Vagina (tissue), 2 donors: ENCODE measurements at regions not wholly inside any gene's neighbourhood (a gene's known extent, or its start where the extent isn't known, plus 50 kb on each side); places are given as distances from the start of the nearest gene placed in this dataset.

Experiments used
- POLR2A ChIP-seq, 2 donors: fragments of 450-650 bp; IDR thresholded peaks; one replicate each; pipeline ENCODE4 v1.6.1; 2017; ENCODE audit warnings: antibody characterized with exemption in 2 of 2, mild to moderate bottlenecking in 2 of 2, moderate library complexity in 2 of 2
- TF ChIP-seq, protein P1 (sequence below), 3 experiments: fragments of 450-650 bp in 2 of 3; fragments of 200-600 bp in 1 of 3; sonication (generic) in 1 of 3; IDR thresholded peaks; one replicate each; pipeline ENCODE4 v1.5.1; 2017 to 2019; ENCODE audit warnings: antibody characterized with exemption in 3 of 3, mild to moderate bottlenecking in 2 of 3, moderate library complexity in 2 of 3

DNA sequence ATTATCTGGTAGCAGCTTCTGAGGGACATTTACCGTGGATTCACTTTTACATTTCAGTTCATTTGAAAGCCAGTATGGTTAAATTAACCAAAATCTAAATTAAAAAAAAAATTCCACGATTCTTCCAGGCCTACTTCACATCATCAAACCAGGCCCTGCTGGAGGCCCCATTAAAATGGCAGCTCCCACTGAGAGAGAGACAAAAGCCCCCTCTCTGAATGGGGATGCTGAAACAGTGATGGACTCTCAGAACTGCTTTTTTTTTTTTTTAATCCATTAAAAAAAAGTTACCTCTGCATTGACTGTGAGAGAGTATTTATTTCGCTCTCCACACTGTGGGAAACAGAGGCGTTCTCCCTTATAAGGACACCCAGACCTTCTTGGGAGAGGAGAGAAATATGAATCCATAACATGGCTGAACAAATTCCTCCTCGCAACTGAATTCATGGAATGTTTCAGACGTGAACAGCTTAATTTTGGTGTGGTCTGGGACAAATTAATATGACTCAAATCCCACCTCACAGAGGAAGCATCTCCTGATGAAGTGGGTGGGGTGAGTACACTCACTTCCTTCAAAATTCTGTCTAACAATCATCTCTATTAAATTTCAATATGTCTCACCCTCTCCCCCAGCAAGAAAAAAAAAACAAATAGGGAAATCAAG, 73.5 kb downstream of the SAMD9 start:
- no peak for TF ChIP-seq POLR2A (IDR thresholded peaks at IDR 0.05)
- TF ChIP-seq, protein P1, sequence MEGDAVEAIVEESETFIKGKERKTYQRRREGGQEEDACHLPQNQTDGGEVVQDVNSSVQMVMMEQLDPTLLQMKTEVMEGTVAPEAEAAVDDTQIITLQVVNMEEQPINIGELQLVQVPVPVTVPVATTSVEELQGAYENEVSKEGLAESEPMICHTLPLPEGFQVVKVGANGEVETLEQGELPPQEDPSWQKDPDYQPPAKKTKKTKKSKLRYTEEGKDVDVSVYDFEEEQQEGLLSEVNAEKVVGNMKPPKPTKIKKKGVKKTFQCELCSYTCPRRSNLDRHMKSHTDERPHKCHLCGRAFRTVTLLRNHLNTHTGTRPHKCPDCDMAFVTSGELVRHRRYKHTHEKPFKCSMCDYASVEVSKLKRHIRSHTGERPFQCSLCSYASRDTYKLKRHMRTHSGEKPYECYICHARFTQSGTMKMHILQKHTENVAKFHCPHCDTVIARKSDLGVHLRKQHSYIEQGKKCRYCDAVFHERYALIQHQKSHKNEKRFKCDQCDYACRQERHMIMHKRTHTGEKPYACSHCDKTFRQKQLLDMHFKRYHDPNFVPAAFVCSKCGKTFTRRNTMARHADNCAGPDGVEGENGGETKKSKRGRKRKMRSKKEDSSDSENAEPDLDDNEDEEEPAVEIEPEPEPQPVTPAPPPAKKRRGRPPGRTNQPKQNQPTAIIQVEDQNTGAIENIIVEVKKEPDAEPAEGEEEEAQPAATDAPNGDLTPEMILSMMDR (IDR thresholded peaks at IDR 0.05) = no peak
